ENCODE measurements at regions not wholly inside any gene's neighbourhood (a gene's known extent, or its start where the extent isn't known, plus 50 kb on each side); places are given as distances from the start of the nearest gene placed in this dataset.

GRCh38 chr6:111940801-111941200 is 67.5 kb upstream of the FYN start:
- no peaks in the 10 kb centered on the region for H3K4me1 ChIP-seq (replicated peaks in 1 of 2; ENCODE audit: control insufficient read depth in 2 of 2, insufficient read depth in 2 of 2, low read length in 2 of 2)
- H3K36me3 ChIP-seq (ENCODE audit: control insufficient read depth, insufficient read depth, low read length) = no peaks in the 10 kb centered on the region
- no peaks in the 10 kb centered on the region for H3K9me1 ChIP-seq (ENCODE audit: control insufficient read depth, insufficient read depth, low read length)
- CTCF ChIA-PET (ENCODE audit: low intra/inter-chr PET ratio) = no interaction called here
- intact Hi-C loops (cut with micrococcal nuclease) (no loop called here), in situ Hi-C loops (cut with MboI) (no loop called here)
- H2AFZ ChIP-seq (ENCODE audit: low read depth, low read length) = no peak overlapping the region
- no peak overlapping the region for H3K27ac ChIP-seq (ENCODE audit: extremely low read depth, low read depth, low read length)
- H3K9me3 ChIP-seq (replicated peaks; ENCODE audit: control insufficient read depth, insufficient read depth, low read depth, low read length) = no peaks in the 10 kb centered on the region
- no peak overlapping the region for H3K4me3 ChIP-seq
- no peak overlapping the region for H3K4me2 ChIP-seq (ENCODE audit: insufficient read depth, low read length)
- DNase-seq (ENCODE audit: extremely low read depth in 1 of 4, low spot score in 3 of 4) = no peak
- no peaks in the 10 kb centered on the region for H4K20me1 ChIP-seq (replicated peaks; ENCODE audit: control insufficient read depth, insufficient read depth, low read length)
- no peak for FAIRE-seq
- no TSS peak for BruUV-seq (replicated peaks)
- H3K79me2 ChIP-seq (ENCODE audit: control insufficient read depth, insufficient read depth, low read length) = no peaks in the 10 kb centered on the region
- H3K27me3 ChIP-seq (ENCODE audit: control insufficient read depth in 2 of 2, insufficient read depth in 2 of 2, low read length in 2 of 2) = peaks cover 14 to 15% of the 10 kb centered on the region in 2 experiments; a peak in 4 of 5 replicates
- POLR2A ChIA-PET = interaction anchor here (1.0 kb wide), 1 partner anchor 18 kb away, joined by 6 read pairs; no protein-coding TSS in a partner anchor
- ATAC-seq = no peak
- no peak overlapping the region for H3K9ac ChIP-seq (ENCODE audit: insufficient read depth in 1 of 2, low read depth in 2 of 2, low read length in 2 of 2)
- TF ChIP-seq SP2 (IDR thresholded peaks at IDR 0.05; ENCODE audit: extremely low read depth, low read depth, low read length, poor library complexity, severe bottlenecking) = no peak
- no peak for TF ChIP-seq KLF6 (CRISPR knock-in tag; IDR thresholded peaks at IDR 0.05; ENCODE audit: borderline replicate concordance)
- no peak for TF ChIP-seq ZNF232 (CRISPR knock-in tag; IDR thresholded peaks at IDR 0.05)
- TF ChIP-seq RBM34 (IDR thresholded peaks at IDR 0.05; ENCODE audit: borderline replicate concordance, insufficient read depth, low read length) = no peak
- no peak for TF ChIP-seq ARID3B (CRISPR knock-in tag; IDR thresholded peaks at IDR 0.05; ENCODE audit: borderline replicate concordance)
- no peak for TF ChIP-seq ZFP91 (CRISPR knock-in tag; IDR thresholded peaks at IDR 0.05)
- TF ChIP-seq, protein P1, sequence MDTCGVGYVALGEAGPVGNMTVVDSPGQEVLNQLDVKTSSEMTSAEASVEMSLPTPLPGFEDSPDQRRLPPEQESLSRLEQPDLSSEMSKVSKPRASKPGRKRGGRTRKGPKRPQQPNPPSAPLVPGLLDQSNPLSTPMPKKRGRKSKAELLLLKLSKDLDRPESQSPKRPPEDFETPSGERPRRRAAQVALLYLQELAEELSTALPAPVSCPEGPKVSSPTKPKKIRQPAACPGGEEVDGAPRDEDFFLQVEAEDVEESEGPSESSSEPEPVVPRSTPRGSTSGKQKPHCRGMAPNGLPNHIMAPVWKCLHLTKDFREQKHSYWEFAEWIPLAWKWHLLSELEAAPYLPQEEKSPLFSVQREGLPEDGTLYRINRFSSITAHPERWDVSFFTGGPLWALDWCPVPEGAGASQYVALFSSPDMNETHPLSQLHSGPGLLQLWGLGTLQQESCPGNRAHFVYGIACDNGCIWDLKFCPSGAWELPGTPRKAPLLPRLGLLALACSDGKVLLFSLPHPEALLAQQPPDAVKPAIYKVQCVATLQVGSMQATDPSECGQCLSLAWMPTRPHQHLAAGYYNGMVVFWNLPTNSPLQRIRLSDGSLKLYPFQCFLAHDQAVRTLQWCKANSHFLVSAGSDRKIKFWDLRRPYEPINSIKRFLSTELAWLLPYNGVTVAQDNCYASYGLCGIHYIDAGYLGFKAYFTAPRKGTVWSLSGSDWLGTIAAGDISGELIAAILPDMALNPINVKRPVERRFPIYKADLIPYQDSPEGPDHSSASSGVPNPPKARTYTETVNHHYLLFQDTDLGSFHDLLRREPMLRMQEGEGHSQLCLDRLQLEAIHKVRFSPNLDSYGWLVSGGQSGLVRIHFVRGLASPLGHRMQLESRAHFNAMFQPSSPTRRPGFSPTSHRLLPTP (IDR thresholded peaks at IDR 0.05; ENCODE audit: borderline replicate concordance, extremely low read depth, insufficient read length) = no peak
- no peak for TF ChIP-seq RNF219 (CRISPR knock-in tag; IDR thresholded peaks at IDR 0.05)
- no peak for TF ChIP-seq MED1 (CRISPR knock-in tag; IDR thresholded peaks at IDR 0.05; ENCODE audit: borderline replicate concordance)
- no peak for TF ChIP-seq NFYB (IDR thresholded peaks at IDR 0.05; ENCODE audit: extremely low read depth, insufficient read length)
- TF ChIP-seq BACH1 (tag; IDR thresholded peaks at IDR 0.05) = no peak
- TF ChIP-seq NR2C1 (IDR thresholded peaks at IDR 0.05) = no peak
- TF ChIP-seq NR2C1 (tag; IDR thresholded peaks at IDR 0.05) = no peak
- TF ChIP-seq EGR1 (conservative IDR thresholded peaks at IDR 0.05) = no peak

Data from K562 (cell line).